K562 (cell line): ENCODE measurements at regions not wholly inside any gene's neighbourhood (a gene's known extent, or its start where the extent isn't known, plus 50 kb on each side); places are given as distances from the start of the nearest gene placed in this dataset.

Experiments
- BRF1 ChIP-seq: IDR thresholded peaks from 3 replicates; pipeline ENCODE4 v1.6.1; 2011; ENCODE audit warnings: borderline replicate concordance, mild to moderate bottlenecking; ENCODE audit not compliant: insufficient read length; ENCODE audit errors: extremely low read depth
- CBX3 ChIP-seq, 2 experiments: IDR thresholded peaks; 1 replicate in 1 of 2; 2 replicates in 1 of 2; pipeline ENCODE4 v1.6.1; 2012; ENCODE audit warnings: inconsistent platforms in 2 of 2, low read length in 2 of 2, borderline replicate concordance in 1 of 2, control low read depth in 1 of 2
- U2AF1 ChIP-seq: fragments of 200-400 bp; formaldehyde crosslinking; optimal IDR thresholded peaks from 2 replicates; pipeline ENCODE3; 2017; ENCODE audit warnings: mild to moderate bottlenecking, low read depth, low read length, moderate library complexity
- ZBTB17 ChIP-seq: fragments of 450-650 bp; formaldehyde crosslinking; IDR thresholded peaks from 2 replicates; pipeline ENCODE4 v1.4.0; 2020; ENCODE audit warnings: mild to moderate bottlenecking
- ZNF146 ChIP-seq: IDR thresholded peaks from one replicate; pipeline ENCODE4 v1.6.1; 2018; ENCODE audit warnings: missing compliant biosample characterization; ENCODE audit not compliant: unreplicated experiment
- ZNF217 ChIP-seq: sonication (generic); formaldehyde crosslinking; IDR thresholded peaks from 2 replicates; pipeline ENCODE4 v1.8.0; 2022; ENCODE audit warnings: mild to moderate bottlenecking, missing genetic modification reagents
- ZSCAN32 ChIP-seq: fragments of 450-650 bp; formaldehyde crosslinking; IDR thresholded peaks from 2 replicates; pipeline ENCODE4 v1.4.0; 2020; ENCODE audit warnings: mild to moderate bottlenecking, moderate library complexity
- TF ChIP-seq, protein P1 (sequence below): fragments of 450-650 bp; IDR thresholded peaks from one replicate; pipeline ENCODE4 v1.6.1; 2018; ENCODE audit warnings: mild to moderate bottlenecking, moderate library complexity; ENCODE audit not compliant: partially characterized antibody
- TF ChIP-seq, protein P2 (sequence below), 3 experiments: IDR thresholded peaks in 2 of 3; conservative IDR thresholded peaks in 1 of 3; 2 replicates each; pipeline ENCODE4 v1.5.1; 2011 to 2012; ENCODE audit warnings: low read length in 3 of 3, mild to moderate bottlenecking in 3 of 3, control low read depth in 2 of 3, improper control_type of control experiment in 1 of 3, inconsistent platforms in 1 of 3, low read depth in 1 of 3, mixed read lengths in 1 of 3, moderate library complexity in 1 of 3; ENCODE audit not compliant: insufficient read depth in 2 of 3
- TF ChIP-seq, protein P3 (sequence below), 3 experiments: fragments of 200-800 bp in 1 of 3; fragments of 250-450 bp in 1 of 3; fragments of 450-650 bp in 1 of 3; sonication (Bioruptor Pico) in 1 of 3; sonication (Bioruptor generic) in 1 of 3; formaldehyde crosslinking in 1 of 3; IDR thresholded peaks; 2 replicates each; pipeline versions ENCODE4 v1.6.1 to v1.8.0; 2016 to 2022; ENCODE audit warnings: mild to moderate bottlenecking in 2 of 3, missing genetic modification characterization in 2 of 3, missing compliant biosample characterization in 1 of 3, moderate library complexity in 1 of 3
- TF ChIP-seq, protein P4 (sequence below): fragments of 150-350 bp; IDR thresholded peaks from 2 replicates; pipeline ENCODE4 v1.6.1; 2014; ENCODE audit warnings: low read depth, mild to moderate bottlenecking, low read length, borderline replicate concordance

DNA sequence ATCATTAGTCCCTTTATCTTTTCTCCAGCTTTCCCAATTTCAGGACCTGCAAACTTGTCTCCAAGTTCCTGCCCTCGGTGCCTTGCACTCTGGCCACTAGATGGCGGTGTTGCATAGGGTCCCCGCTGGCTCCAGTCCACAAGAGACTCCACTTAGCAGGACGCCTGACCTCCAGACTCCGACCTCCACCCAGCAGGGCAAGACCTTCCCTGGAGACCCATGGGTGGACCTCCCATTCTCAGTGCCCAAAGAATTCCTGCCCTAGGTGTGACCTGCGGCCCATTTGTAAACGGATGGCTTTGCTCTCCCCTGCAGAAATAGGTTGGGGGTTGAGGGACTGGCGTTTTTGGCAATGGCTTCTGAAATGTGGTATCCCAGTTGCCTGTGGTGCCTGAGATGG, 82.6 kb downstream of the LSM3 start (continued):
- no peak for TF ChIP-seq ZNF217 (CRISPR knock-in tag)
- TF ChIP-seq, protein P1, sequence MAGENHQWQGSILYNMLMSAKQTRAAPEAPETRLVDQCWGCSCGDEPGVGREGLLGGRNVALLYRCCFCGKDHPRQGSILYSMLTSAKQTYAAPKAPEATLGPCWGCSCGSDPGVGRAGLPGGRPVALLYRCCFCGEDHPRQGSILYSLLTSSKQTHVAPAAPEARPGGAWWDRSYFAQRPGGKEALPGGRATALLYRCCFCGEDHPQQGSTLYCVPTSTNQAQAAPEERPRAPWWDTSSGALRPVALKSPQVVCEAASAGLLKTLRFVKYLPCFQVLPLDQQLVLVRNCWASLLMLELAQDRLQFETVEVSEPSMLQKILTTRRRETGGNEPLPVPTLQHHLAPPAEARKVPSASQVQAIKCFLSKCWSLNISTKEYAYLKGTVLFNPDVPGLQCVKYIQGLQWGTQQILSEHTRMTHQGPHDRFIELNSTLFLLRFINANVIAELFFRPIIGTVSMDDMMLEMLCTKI, result no peak
- TF ChIP-seq ZNF146 (CRISPR knock-in tag), result no peak
- TF ChIP-seq, protein P2, sequence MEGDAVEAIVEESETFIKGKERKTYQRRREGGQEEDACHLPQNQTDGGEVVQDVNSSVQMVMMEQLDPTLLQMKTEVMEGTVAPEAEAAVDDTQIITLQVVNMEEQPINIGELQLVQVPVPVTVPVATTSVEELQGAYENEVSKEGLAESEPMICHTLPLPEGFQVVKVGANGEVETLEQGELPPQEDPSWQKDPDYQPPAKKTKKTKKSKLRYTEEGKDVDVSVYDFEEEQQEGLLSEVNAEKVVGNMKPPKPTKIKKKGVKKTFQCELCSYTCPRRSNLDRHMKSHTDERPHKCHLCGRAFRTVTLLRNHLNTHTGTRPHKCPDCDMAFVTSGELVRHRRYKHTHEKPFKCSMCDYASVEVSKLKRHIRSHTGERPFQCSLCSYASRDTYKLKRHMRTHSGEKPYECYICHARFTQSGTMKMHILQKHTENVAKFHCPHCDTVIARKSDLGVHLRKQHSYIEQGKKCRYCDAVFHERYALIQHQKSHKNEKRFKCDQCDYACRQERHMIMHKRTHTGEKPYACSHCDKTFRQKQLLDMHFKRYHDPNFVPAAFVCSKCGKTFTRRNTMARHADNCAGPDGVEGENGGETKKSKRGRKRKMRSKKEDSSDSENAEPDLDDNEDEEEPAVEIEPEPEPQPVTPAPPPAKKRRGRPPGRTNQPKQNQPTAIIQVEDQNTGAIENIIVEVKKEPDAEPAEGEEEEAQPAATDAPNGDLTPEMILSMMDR (IDR thresholded peaks at IDR 0.05 in 2 of 3, conservative IDR thresholded peaks at IDR 0.05 in 1 of 3; ENCODE audit: insufficient read depth in 2 of 3, low read depth in 1 of 3, low read length in 3 of 3), result peak; percentile 96 to 99 (median 99)
- TF ChIP-seq ZSCAN32 (CRISPR knock-in tag), result no peak
- TF ChIP-seq U2AF1, result no peak
- TF ChIP-seq BRF1, result no peak
- TF ChIP-seq, protein P3, sequence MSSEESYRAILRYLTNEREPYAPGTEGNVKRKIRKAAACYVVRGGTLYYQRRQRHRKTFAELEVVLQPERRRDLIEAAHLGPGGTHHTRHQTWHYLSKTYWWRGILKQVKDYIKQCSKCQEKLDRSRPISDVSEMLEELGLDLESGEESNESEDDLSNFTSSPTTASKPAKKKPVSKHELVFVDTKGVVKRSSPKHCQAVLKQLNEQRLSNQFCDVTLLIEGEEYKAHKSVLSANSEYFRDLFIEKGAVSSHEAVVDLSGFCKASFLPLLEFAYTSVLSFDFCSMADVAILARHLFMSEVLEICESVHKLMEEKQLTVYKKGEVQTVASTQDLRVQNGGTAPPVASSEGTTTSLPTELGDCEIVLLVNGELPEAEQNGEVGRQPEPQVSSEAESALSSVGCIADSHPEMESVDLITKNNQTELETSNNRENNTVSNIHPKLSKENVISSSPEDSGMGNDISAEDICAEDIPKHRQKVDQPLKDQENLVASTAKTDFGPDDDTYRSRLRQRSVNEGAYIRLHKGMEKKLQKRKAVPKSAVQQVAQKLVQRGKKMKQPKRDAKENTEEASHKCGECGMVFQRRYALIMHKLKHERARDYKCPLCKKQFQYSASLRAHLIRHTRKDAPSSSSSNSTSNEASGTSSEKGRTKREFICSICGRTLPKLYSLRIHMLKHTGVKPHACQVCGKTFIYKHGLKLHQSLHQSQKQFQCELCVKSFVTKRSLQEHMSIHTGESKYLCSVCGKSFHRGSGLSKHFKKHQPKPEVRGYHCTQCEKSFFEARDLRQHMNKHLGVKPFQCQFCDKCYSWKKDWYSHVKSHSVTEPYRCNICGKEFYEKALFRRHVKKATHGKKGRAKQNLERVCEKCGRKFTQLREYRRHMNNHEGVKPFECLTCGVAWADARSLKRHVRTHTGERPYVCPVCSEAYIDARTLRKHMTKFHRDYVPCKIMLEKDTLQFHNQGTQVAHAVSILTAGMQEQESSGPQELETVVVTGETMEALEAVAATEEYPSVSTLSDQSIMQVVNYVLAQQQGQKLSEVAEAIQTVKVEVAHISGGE (CRISPR knock-in tag; IDR thresholded peaks at IDR 0.05), result no peak
- peak in 1 of 2 experiments; percentile 71; a peak in 1 of 3 replicates for TF ChIP-seq CBX3 (IDR thresholded peaks at IDR 0.05; ENCODE audit: borderline replicate concordance in 1 of 2, low read length in 2 of 2)
- TF ChIP-seq ZBTB17, result no peak
- TF ChIP-seq, protein P4, sequence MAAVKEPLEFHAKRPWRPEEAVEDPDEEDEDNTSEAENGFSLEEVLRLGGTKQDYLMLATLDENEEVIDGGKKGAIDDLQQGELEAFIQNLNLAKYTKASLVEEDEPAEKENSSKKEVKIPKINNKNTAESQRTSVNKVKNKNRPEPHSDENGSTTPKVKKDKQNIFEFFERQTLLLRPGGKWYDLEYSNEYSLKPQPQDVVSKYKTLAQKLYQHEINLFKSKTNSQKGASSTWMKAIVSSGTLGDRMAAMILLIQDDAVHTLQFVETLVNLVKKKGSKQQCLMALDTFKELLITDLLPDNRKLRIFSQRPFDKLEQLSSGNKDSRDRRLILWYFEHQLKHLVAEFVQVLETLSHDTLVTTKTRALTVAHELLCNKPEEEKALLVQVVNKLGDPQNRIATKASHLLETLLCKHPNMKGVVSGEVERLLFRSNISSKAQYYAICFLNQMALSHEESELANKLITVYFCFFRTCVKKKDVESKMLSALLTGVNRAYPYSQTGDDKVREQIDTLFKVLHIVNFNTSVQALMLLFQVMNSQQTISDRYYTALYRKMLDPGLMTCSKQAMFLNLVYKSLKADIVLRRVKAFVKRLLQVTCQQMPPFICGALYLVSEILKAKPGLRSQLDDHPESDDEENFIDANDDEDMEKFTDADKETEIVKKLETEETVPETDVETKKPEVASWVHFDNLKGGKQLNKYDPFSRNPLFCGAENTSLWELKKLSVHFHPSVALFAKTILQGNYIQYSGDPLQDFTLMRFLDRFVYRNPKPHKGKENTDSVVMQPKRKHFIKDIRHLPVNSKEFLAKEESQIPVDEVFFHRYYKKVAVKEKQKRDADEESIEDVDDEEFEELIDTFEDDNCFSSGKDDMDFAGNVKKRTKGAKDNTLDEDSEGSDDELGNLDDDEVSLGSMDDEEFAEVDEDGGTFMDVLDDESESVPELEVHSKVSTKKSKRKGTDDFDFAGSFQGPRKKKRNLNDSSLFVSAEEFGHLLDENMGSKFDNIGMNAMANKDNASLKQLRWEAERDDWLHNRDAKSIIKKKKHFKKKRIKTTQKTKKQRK, result no peak
